NCI-H345 (cell line): ENCODE measurements at regions not wholly inside any gene's neighbourhood (a gene's known extent, or its start where the extent isn't known, plus 50 kb on each side); places are given as distances from the start of the nearest gene placed in this dataset.

Experiments used
- DNase-seq: peaks from one replicate; lab custom pipeline; 2025; lab: John Stamatoyannopoulos, UW

GRCh38 chr6:40973304-40973703 is 65.7 kb downstream of the UNC5CL start:
- DNase-seq = no peak

- DNase-seq = no peak
These were observed 66.2 kb downstream of the UNC5CL start for GRCh38 chr6:40972814-40973213.

- DNase-seq = no peak
These were observed 66.8 kb downstream of the UNC5CL start for GRCh38 chr6:40972190-40972589.

- DNase-seq = no peak
These were observed 70.3 kb downstream of the UNC5CL start for GRCh38 chr6:40968620-40969164.

- no peak for DNase-seq
These were observed 72.2 kb downstream of the UNC5CL start for GRCh38 chr6:40966860-40967259.

GRCh38 chr6:40965046-40965445 is 74.0 kb downstream of the UNC5CL start:
- no peak for DNase-seq

GRCh38 chr6:40963019-40963418 is 76.0 kb downstream of the UNC5CL start:
- DNase-seq = no peak

- no peak for DNase-seq
These were observed 76.8 kb downstream of the UNC5CL start for GRCh38 chr6:40962241-40962640.

- DNase-seq = no peak
These were observed 77.2 kb downstream of the UNC5CL start for GRCh38 chr6:40961831-40962230.

GRCh38 chr6:40960742-40961430 is 78.1 kb downstream of the UNC5CL start:
- no peak for DNase-seq

- DNase-seq = no peak
These were observed 79.2 kb downstream of the UNC5CL start for GRCh38 chr6:40959781-40960327.

- no peak for DNase-seq
These were observed 80.3 kb downstream of the UNC5CL start for GRCh38 chr6:40958738-40959137.

- no peak for DNase-seq
These were observed 81.2 kb downstream of the UNC5CL start for GRCh38 chr6:40957616-40958492.

- no peak for DNase-seq
These were observed 82.1 kb downstream of the UNC5CL start for GRCh38 chr6:40956936-40957335.

- DNase-seq = no peak
These were observed 83.9 kb downstream of the UNC5CL start for GRCh38 chr6:40955178-40955545.

- no peak for DNase-seq
These were observed 84.4 kb downstream of the UNC5CL start for GRCh38 chr6:40954446-40955177.

- DNase-seq = no peak
These were observed 85.5 kb downstream of the UNC5CL start for GRCh38 chr6:40953486-40953885.

- no peak for DNase-seq
These were observed 87.9 kb downstream of the UNC5CL start for GRCh38 chr6:40950986-40951698.

- DNase-seq = no peak
These were observed 90.5 kb downstream of the UNC5CL start for GRCh38 chr6:40948570-40948969.

GRCh38 chr6:40947876-40948526 is 91.0 kb downstream of the UNC5CL start:
- DNase-seq = no peak

GRCh38 chr6:40946738-40947301 is 92.2 kb downstream of the UNC5CL start:
- DNase-seq = no peak
